ENCODE measurements at regions not wholly inside any gene's neighbourhood (a gene's known extent, or its start where the extent isn't known, plus 50 kb on each side); places are given as distances from the start of the nearest gene placed in this dataset.

- Histone ChIP-seq H3K4me3 (ENCODE audit: severe bottlenecking) (no peak overlapping the region), H3K27ac (ENCODE audit: poor library complexity, severe bottlenecking) (no peak overlapping the region), H3K36me3 (ENCODE audit: low read depth) (no peaks in the 10 kb centered on the region), H3K9me3 (ENCODE audit: severe bottlenecking) (no peaks in the 10 kb centered on the region), H3K27me3 (ENCODE audit: insufficient read depth, poor library complexity, severe bottlenecking) (no peaks in the 10 kb centered on the region), H3K4me1 (ENCODE audit: insufficient read depth, poor library complexity, severe bottlenecking) (peaks cover 6% of the 10 kb centered on the region)
- ATAC-seq (ENCODE audit: low read depth) (no peak), DNase-seq (ENCODE audit: low spot score) (no peak)
- TF ChIP-seq CTCF (IDR thresholded peaks at IDR 0.05; ENCODE audit: poor library complexity, severe bottlenecking) = no peak
These were observed 224.8 kb downstream of the DACT1 start for GRCh38 chr14:58862416-58863160.

DNA sequence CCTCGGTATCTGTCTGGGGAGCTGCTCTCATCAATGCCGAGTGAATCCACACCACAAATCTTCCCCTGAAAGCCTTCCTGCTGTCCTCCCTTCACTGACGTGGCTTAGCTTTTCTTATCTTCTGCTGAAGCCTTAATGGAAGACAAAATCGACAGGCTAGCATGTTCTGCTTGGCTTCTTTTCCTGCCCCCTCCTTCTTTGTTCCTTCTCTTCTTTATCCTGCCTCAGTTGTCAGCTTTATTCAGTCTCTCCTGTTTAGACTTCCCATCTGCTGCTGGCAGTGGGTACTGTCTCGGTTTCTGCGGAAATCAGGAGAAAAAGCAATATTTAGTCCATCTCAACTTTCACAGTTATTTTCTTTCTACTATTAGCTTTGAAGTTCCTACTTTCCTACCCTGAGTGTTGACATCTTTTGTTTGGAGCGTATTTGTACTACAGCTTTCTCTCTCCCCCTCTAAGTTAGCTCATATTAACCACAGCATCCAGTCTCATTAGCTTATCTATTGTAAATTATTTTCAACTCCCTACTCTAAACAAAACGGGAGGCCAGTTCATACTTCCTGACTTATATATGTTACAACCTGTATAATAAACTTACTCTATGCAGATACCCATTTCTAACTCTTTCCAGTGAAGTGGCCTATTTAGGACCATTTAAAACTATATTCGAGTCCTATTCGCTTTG lies 226.0 kb downstream of the DACT1 start:
- no peak for ATAC-seq (ENCODE audit: low read depth)
- H3K4me1 ChIP-seq (ENCODE audit: insufficient read depth, poor library complexity, severe bottlenecking) = peaks cover 6% of the 10 kb centered on the region
- TF ChIP-seq CTCF (IDR thresholded peaks at IDR 0.05; ENCODE audit: poor library complexity, severe bottlenecking) = no peak
- no peak for DNase-seq (ENCODE audit: low spot score)
- H3K27me3 ChIP-seq (ENCODE audit: insufficient read depth, poor library complexity, severe bottlenecking) = no peaks in the 10 kb centered on the region
- no peaks in the 10 kb centered on the region for H3K36me3 ChIP-seq (ENCODE audit: low read depth)
- H3K9me3 ChIP-seq (ENCODE audit: severe bottlenecking) = no peaks in the 10 kb centered on the region
- H3K27ac ChIP-seq (ENCODE audit: poor library complexity, severe bottlenecking) = no peak overlapping the region
- H3K4me3 ChIP-seq (ENCODE audit: severe bottlenecking) = no peak overlapping the region

GRCh38 chr14:58864751-58865513 lies 227.2 kb downstream of the DACT1 start:
- Histone ChIP-seq H3K4me3 (ENCODE audit: severe bottlenecking) (no peak overlapping the region), H3K9me3 (ENCODE audit: severe bottlenecking) (no peaks in the 10 kb centered on the region), H3K27ac (ENCODE audit: poor library complexity, severe bottlenecking) (no peak overlapping the region), H3K4me1 (ENCODE audit: insufficient read depth, poor library complexity, severe bottlenecking) (peaks cover 6% of the 10 kb centered on the region), H3K36me3 (ENCODE audit: low read depth) (no peaks in the 10 kb centered on the region), H3K27me3 (ENCODE audit: insufficient read depth, poor library complexity, severe bottlenecking) (no peaks in the 10 kb centered on the region)
- no peak for TF ChIP-seq CTCF (IDR thresholded peaks at IDR 0.05; ENCODE audit: poor library complexity, severe bottlenecking)
- ATAC-seq (ENCODE audit: low read depth) (peak; percentile 45), DNase-seq (ENCODE audit: low spot score) (no peak)

- no peak overlapping the region for H3K4me3 ChIP-seq (ENCODE audit: severe bottlenecking)
- no peak for TF ChIP-seq CTCF (IDR thresholded peaks at IDR 0.05; ENCODE audit: poor library complexity, severe bottlenecking)
- H3K27ac ChIP-seq (ENCODE audit: poor library complexity, severe bottlenecking) = no peak overlapping the region
- DNase-seq (ENCODE audit: low spot score) (no peak), ATAC-seq (ENCODE audit: low read depth) (no peak)
- H3K4me1 ChIP-seq (ENCODE audit: insufficient read depth, poor library complexity, severe bottlenecking) = peaks cover 6% of the 10 kb centered on the region
- H3K9me3 ChIP-seq (ENCODE audit: severe bottlenecking) = no peaks in the 10 kb centered on the region
- H3K36me3 ChIP-seq (ENCODE audit: low read depth) = no peaks in the 10 kb centered on the region
- no peaks in the 10 kb centered on the region for H3K27me3 ChIP-seq (ENCODE audit: insufficient read depth, poor library complexity, severe bottlenecking)
These were observed 227.9 kb downstream of the DACT1 start for GRCh38 chr14:58865514-58866281.

All from RWPE2 (cell line).